ENCODE measurements at regions not wholly inside any gene's neighbourhood (a gene's known extent, or its start where the extent isn't known, plus 50 kb on each side); places are given as distances from the start of the nearest gene placed in this dataset.

DNA sequence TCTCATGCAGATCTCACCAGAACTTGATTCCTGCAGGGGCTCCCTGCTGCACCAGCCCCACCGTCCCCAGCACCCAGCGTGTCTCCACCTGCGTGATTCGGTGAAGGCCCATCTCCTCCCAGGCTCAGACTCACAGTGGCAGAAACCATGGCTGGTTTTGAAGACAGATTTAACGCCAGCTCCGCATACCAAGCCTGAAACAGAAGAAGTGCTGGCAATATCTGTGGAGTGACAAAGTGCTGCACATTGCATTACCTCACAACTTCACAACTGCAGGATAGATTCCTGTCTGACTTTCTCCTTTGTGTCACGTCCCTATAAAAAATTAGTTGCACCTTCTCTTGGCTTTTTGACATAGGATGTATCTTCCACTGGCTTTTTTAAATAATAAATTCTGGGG, 120.7 kb downstream of the TTLL2 start:
- Histone ChIP-seq H2AFZ (no peak overlapping the region), H3K9me2 (ENCODE audit: insufficient read depth) (no peaks in the 10 kb centered on the region), H4K20me1 (ENCODE audit: insufficient read depth) (no peaks in the 10 kb centered on the region), H3F3A (ENCODE audit: insufficient read depth) (no peaks in the 10 kb centered on the region), H3K27ac (no peak overlapping the region), H3K79me2 (ENCODE audit: insufficient read depth) (no peaks in the 10 kb centered on the region), H3K9me3 (ENCODE audit: low read depth) (no peaks in the 10 kb centered on the region), H3K27me3 (replicated peaks; ENCODE audit: insufficient read depth) (no peaks in the 10 kb centered on the region), H3K4me1 (ENCODE audit: insufficient read depth) (no peaks in the 10 kb centered on the region), H3K36me3 (ENCODE audit: low read depth) (no peaks in the 10 kb centered on the region), H3K4me2 (ENCODE audit: unreplicated experiment) (no peak overlapping the region), H3K9ac (no peak overlapping the region), H3K4me3 (no peak overlapping the region)
- in situ Hi-C loops (cut with MboI), result no loop called here
- no peak for DNase-seq
- TF ChIP-seq EZH2phosphoT487 (IDR thresholded peaks at IDR 0.05; ENCODE audit: insufficient read depth, low read depth) (no peak), EZH2 (IDR thresholded peaks at IDR 0.05; ENCODE audit: insufficient read depth, poor library complexity, severe bottlenecking) (no peak)
- 32 to 36% methylated on average over 7 of the region's 7 CpGs for WGBS, 2 experiments (ENCODE audit: low coverage in 1 of 2, low lambda C conversion rate in 2 of 2, missing lambda C conversion rate in 2 of 2)

DNA sequence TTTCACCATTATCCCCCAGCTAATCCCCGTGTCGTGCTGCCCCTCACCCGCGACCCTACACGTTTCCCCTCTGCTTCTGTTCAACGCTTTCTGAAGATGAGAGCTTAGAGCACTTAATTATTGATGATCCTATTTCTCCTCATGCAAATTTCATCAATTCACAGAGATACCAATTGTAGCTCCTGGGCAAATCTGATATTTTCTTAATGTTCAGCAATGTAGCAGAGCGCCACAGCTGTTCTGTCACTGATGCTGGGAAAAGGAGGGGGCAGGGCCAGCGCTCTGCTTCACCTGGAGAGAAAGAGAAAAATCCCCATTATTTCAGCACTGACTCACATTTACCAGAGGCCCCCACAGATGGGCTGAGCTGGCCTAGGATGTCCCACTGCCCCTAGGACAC, 121.2 kb downstream of the TTLL2 start:
- TF ChIP-seq EZH2phosphoT487 (IDR thresholded peaks at IDR 0.05; ENCODE audit: insufficient read depth, low read depth) (no peak), EZH2 (IDR thresholded peaks at IDR 0.05; ENCODE audit: insufficient read depth, poor library complexity, severe bottlenecking) (no peak)
- DNase-seq, result no peak
- Histone ChIP-seq H4K20me1 (ENCODE audit: insufficient read depth) (no peaks in the 10 kb centered on the region), H3K4me2 (ENCODE audit: unreplicated experiment) (no peak overlapping the region), H3K9ac (no peak overlapping the region), H3K4me1 (ENCODE audit: insufficient read depth) (no peaks in the 10 kb centered on the region), H2AFZ (no peak overlapping the region), H3K27ac (no peak overlapping the region), H3K9me3 (ENCODE audit: low read depth) (no peaks in the 10 kb centered on the region), H3K36me3 (ENCODE audit: low read depth) (no peaks in the 10 kb centered on the region), H3F3A (ENCODE audit: insufficient read depth) (no peaks in the 10 kb centered on the region), H3K27me3 (replicated peaks; ENCODE audit: insufficient read depth) (no peaks in the 10 kb centered on the region), H3K4me3 (no peak overlapping the region), H3K9me2 (ENCODE audit: insufficient read depth) (no peaks in the 10 kb centered on the region), H3K79me2 (ENCODE audit: insufficient read depth) (no peaks in the 10 kb centered on the region)
- WGBS, 2 experiments (ENCODE audit: low coverage in 1 of 2, low lambda C conversion rate in 2 of 2, missing lambda C conversion rate in 2 of 2), result 66 to 67% methylated on average over 8 of the region's 8 CpGs
- in situ Hi-C loops (cut with MboI), result no loop called here

DNA sequence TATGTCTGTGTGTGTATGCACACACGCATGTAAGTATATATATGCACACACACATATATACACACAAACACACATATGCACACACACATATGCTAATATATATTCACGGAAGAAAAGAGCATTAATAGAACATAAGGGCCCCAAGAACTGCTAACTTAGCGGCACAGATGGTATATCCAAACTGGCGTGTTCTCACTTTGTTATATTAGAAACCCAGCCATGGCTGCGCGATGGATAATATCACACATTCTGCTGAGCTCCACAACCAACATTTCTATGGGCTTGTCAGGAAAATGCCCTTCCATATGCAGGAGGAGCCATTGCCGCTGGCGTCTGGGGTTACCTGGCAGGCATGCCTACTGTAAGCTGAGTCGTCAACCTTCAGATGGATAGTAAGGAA, 122.1 kb downstream of the TTLL2 start:
- H3K27ac ChIP-seq, result no peak overlapping the region
- H3K4me1 ChIP-seq (ENCODE audit: insufficient read depth), result no peaks in the 10 kb centered on the region
- no peaks in the 10 kb centered on the region for H3K9me2 ChIP-seq (ENCODE audit: insufficient read depth)
- in situ Hi-C loops (cut with MboI), result no loop called here
- H3K27me3 ChIP-seq (replicated peaks; ENCODE audit: insufficient read depth), result no peaks in the 10 kb centered on the region
- H3K4me2 ChIP-seq (ENCODE audit: unreplicated experiment), result no peak overlapping the region
- H3K9ac ChIP-seq, result no peak overlapping the region
- no peak for DNase-seq
- no peaks in the 10 kb centered on the region for H3K79me2 ChIP-seq (ENCODE audit: insufficient read depth)
- WGBS, 2 experiments (ENCODE audit: low coverage in 1 of 2, low lambda C conversion rate in 2 of 2, missing lambda C conversion rate in 2 of 2), result 53 to 58% methylated on average over 9 of the region's 9 CpGs
- H2AFZ ChIP-seq, result no peak overlapping the region
- no peak overlapping the region for H3K4me3 ChIP-seq
- no peaks in the 10 kb centered on the region for H4K20me1 ChIP-seq (ENCODE audit: insufficient read depth)
- H3K36me3 ChIP-seq (ENCODE audit: low read depth), result no peaks in the 10 kb centered on the region
- TF ChIP-seq EZH2phosphoT487 (IDR thresholded peaks at IDR 0.05; ENCODE audit: insufficient read depth, low read depth), result no peak
- no peak for TF ChIP-seq EZH2 (IDR thresholded peaks at IDR 0.05; ENCODE audit: insufficient read depth, poor library complexity, severe bottlenecking)
- no peaks in the 10 kb centered on the region for H3F3A ChIP-seq (ENCODE audit: insufficient read depth)
- H3K9me3 ChIP-seq (ENCODE audit: low read depth), result no peaks in the 10 kb centered on the region

DNA sequence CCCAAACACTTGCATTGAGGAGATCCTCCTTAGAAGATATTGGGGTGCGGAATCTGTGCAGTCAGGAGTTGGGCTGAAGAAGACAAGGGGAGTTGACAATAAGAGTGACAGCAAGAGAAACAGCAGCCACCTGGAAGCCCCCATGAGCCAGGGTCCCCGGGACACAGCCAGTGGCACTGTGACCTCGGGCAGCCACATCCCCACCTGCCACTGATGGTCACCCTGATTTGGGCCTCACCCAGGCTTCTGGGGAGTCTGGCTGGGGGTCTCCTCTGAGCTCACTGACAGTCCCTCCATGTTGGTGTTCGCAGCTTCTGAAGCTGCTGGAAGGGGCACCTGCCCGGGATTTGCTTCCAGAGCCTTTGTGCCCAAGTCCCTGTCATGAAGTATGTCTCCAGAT, 123.5 kb downstream of the TTLL2 start:
- TF ChIP-seq EZH2phosphoT487 (IDR thresholded peaks at IDR 0.05; ENCODE audit: insufficient read depth, low read depth), result no peak
- TF ChIP-seq EZH2 (IDR thresholded peaks at IDR 0.05; ENCODE audit: insufficient read depth, poor library complexity, severe bottlenecking), result no peak
- WGBS, 2 experiments (ENCODE audit: low coverage in 1 of 2, low lambda C conversion rate in 2 of 2, missing lambda C conversion rate in 2 of 2), result 34 to 56% methylated on average over 4 to 5 of the region's 5 CpGs

More for the DNA sequence above, 123.5 kb downstream of the TTLL2 start:
- Histone ChIP-seq H3K4me1 (ENCODE audit: insufficient read depth) (no peaks in the 10 kb centered on the region), H3F3A (ENCODE audit: insufficient read depth) (no peaks in the 10 kb centered on the region), H3K9ac (no peak overlapping the region), H3K36me3 (ENCODE audit: low read depth) (no peaks in the 10 kb centered on the region), H4K20me1 (ENCODE audit: insufficient read depth) (no peaks in the 10 kb centered on the region), H3K9me2 (ENCODE audit: insufficient read depth) (no peaks in the 10 kb centered on the region), H3K4me2 (ENCODE audit: unreplicated experiment) (no peak overlapping the region), H3K27me3 (replicated peaks; ENCODE audit: insufficient read depth) (no peaks in the 10 kb centered on the region), H3K79me2 (ENCODE audit: insufficient read depth) (no peaks in the 10 kb centered on the region), H2AFZ (no peak overlapping the region), H3K9me3 (ENCODE audit: low read depth) (no peaks in the 10 kb centered on the region), H3K4me3 (no peak overlapping the region), H3K27ac (no peak overlapping the region)
- DNase-seq, result no peak
- in situ Hi-C loops (cut with MboI), result no loop called here

Measured in GM23248 (cell line).